Naive thymus-derived CD4-positive, alpha-beta T cell (primary cell): ENCODE measurements at regions not wholly inside any gene's neighbourhood (a gene's known extent, or its start where the extent isn't known, plus 50 kb on each side); places are given as distances from the start of the nearest gene placed in this dataset.

Source experiments
- ATAC-seq: fragments of 150-1000 bp; cut with Tn5 transposase; 2 replicates; pipeline ENCODE4 v1.10.0; 2021; ENCODE audit warnings: mild to moderate bottlenecking, moderate library complexity
- CTCF ChIA-PET: fragments of 350-600 bp; sonication (Branson Sonifier 250); formaldehyde crosslinking; loops from one replicate; lab custom pipeline; 2021; ENCODE audit warnings: antibody characterized with exemption; lab: Charles Lee
- POLR2A ChIA-PET: fragments of 350-600 bp; sonication (Branson Sonifier 250); formaldehyde crosslinking; loops from one replicate; lab custom pipeline; 2021; ENCODE audit warnings: antibody characterized with exemption, inconsistent platforms; lab: Charles Lee
- DNase-seq, 9 donors: peaks; one replicate each; pipeline versions ENCODE4 v3.0.0 to v3.0.0-alpha.2; 2020 to 2022; ENCODE audit warnings: mixed read lengths in 1 of 9
- H3K27ac ChIP-seq: one replicate; pipeline ENCODE4 v1.7.0; 2013; ENCODE audit warnings: mild to moderate bottlenecking, low read depth, low read length, moderate library complexity
- H3K27me3 ChIP-seq, 2 donors: one replicate each; pipeline ENCODE4 v1.7.0; 2013; ENCODE audit warnings: low read length in 2 of 2, mild to moderate bottlenecking in 2 of 2, moderate library complexity in 2 of 2; ENCODE audit not compliant: control insufficient read depth in 2 of 2, insufficient read depth in 2 of 2
- H3K36me3 ChIP-seq, 3 experiments: 1 replicate in 2 of 3; 2 replicates in 1 of 3; pipeline ENCODE4 v1.7.0; 2013; ENCODE audit warnings: low read length in 3 of 3, mild to moderate bottlenecking in 3 of 3, moderate library complexity in 1 of 3; ENCODE audit not compliant: insufficient read depth in 3 of 3, control insufficient read depth in 2 of 3
- H3K4me1 ChIP-seq, 2 donors: one replicate each; pipeline ENCODE4 v1.7.0; 2013; ENCODE audit warnings: low read length in 2 of 2, mild to moderate bottlenecking in 2 of 2, moderate library complexity in 1 of 2; ENCODE audit not compliant: control insufficient read depth in 2 of 2, insufficient read depth in 2 of 2
- H3K4me3 ChIP-seq: 2 replicates; pipeline ENCODE4 v1.7.0; 2013; ENCODE audit warnings: mild to moderate bottlenecking, low read length
- H3K9me3 ChIP-seq, 3 experiments: 1 replicate in 2 of 3; 2 replicates in 1 of 3; pipeline ENCODE4 v1.7.0; 2013; ENCODE audit warnings: low read length in 3 of 3; ENCODE audit not compliant: control insufficient read depth in 2 of 3
- H3K27ac Mint-ChIP-seq, 9 donors: one replicate each; pipeline ENCODE4 v1.8.0; 2020 to 2022; ENCODE audit warnings: mixed read lengths in 9 of 9, mild to moderate bottlenecking in 8 of 9, moderate library complexity in 5 of 9, inconsistent platforms in 2 of 9
- H3K27me3 Mint-ChIP-seq, 5 donors: one replicate each; pipeline ENCODE4 v1.8.0; 2021 to 2022; ENCODE audit warnings: mixed read lengths in 5 of 5, mild to moderate bottlenecking in 1 of 5
- H3K36me3 Mint-ChIP-seq, 5 donors: one replicate each; pipeline ENCODE4 v1.8.0; 2020 to 2022; ENCODE audit warnings: mixed read lengths in 5 of 5, mild to moderate bottlenecking in 3 of 5, inconsistent platforms in 1 of 5
- H3K4me1 Mint-ChIP-seq, 7 donors: one replicate each; pipeline ENCODE4 v1.8.0; 2020 to 2022; ENCODE audit warnings: mixed read lengths in 7 of 7, mild to moderate bottlenecking in 3 of 7, inconsistent platforms in 1 of 7
- H3K4me3 Mint-ChIP-seq, 10 donors: one replicate each; pipeline ENCODE4 v1.8.0; 2020 to 2022; ENCODE audit warnings: mild to moderate bottlenecking in 10 of 10, mixed read lengths in 10 of 10, moderate library complexity in 6 of 10, inconsistent platforms in 2 of 10
- H3K9me3 Mint-ChIP-seq, 11 donors: one replicate each; pipeline ENCODE4 v1.8.0; 2020 to 2022; ENCODE audit warnings: mixed read lengths in 11 of 11, mild to moderate bottlenecking in 4 of 11, inconsistent platforms in 1 of 11, moderate library complexity in 1 of 11
- intact Hi-C, 2 donors: fragments of 100-400 bp; cut with micrococcal nuclease; formaldehyde crosslinking; loops; one replicate each; pipeline ENCODE4 v1.15.1; 2023

DNA sequence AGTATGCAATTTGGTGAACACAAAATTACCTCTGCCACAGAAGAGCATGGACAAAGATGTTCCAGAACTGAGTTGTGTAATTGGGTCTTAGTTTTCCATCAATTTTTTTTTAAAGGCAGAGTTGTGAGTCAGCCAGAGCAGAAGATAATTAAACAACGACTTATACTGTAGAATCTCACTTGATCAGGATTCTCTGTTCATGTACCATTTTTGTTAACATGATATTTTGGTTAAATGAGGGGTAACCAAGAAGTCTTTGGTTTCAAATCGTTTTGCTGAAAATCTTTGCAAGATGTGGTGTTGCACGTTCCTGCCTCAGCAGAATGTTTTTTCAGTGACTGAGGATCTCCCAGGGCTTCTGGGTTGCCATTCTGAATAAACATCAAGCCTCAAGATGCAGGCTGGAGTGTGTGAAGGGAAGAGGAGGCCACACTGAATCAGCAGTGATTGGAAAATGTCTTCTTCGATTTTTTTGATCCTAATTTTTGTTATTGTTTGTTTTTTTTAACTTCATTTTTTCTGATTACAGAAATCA is 232.6 kb upstream of the IRX3 start:
- ATAC-seq (no peak), DNase-seq (no peak)
- no peak overlapping the region for H3K27ac Mint-ChIP-seq
- H3K27me3 ChIP-seq: no peaks in the 10 kb centered on the region
- H3K9me3 Mint-ChIP-seq: peaks cover 0 to 17% (median 6%) of the 10 kb centered on the region in 11 donors
- intact Hi-C loops: no loop called here
- H3K36me3 Mint-ChIP-seq: no peaks in the 10 kb centered on the region
- H3K4me1 ChIP-seq: no peaks in the 10 kb centered on the region
- ChIA-PET POLR2A (no interaction called here), CTCF (no interaction called here)
- H3K4me3 ChIP-seq: no peak overlapping the region
- no peaks in the 10 kb centered on the region for H3K36me3 ChIP-seq
- H3K4me3 Mint-ChIP-seq: no peak overlapping the region
- no peak overlapping the region for H3K27ac ChIP-seq
- H3K4me1 Mint-ChIP-seq: no peaks in the 10 kb centered on the region
- peaks cover 0 to 18% (median 17%) of the 10 kb centered on the region in 5 donors for H3K27me3 Mint-ChIP-seq
- peaks cover 0 to 6% (median 0%) of the 10 kb centered on the region in 3 experiments for H3K9me3 ChIP-seq

DNA sequence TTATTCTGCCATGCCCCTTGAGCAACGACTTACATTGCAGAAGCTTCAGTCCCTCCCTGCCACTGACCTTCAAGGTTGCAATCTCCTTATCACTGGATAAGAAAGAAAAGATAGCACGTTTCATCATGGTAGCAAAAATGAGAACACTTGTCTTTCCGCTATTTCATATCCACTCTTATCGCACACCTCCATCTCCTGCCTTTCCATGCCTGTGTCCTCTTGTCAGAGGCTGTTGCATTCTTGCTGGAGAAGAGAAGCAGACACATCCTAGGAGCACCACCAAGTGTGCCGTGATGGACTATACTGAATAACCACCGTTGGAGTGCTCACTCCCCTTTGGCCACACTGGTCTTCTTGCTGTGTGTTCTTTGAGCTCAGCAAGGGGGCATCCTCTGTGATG is 230.6 kb upstream of the IRX3 start:
- peaks cover 0 to 14% (median 3%) of the 10 kb centered on the region in 11 donors for H3K9me3 Mint-ChIP-seq
- no peak for ATAC-seq
- DNase-seq: no peak
- peaks cover 0 to 6% (median 0%) of the 10 kb centered on the region in 3 experiments for H3K9me3 ChIP-seq
- no peaks in the 10 kb centered on the region for H3K4me1 ChIP-seq
- H3K27ac ChIP-seq: no peak overlapping the region
- no peaks in the 10 kb centered on the region for H3K27me3 ChIP-seq
- H3K27ac Mint-ChIP-seq: no peak overlapping the region
- POLR2A ChIA-PET: no interaction called here
- intact Hi-C loops: no loop called here
- H3K36me3 Mint-ChIP-seq: no peaks in the 10 kb centered on the region
- peaks cover 0 to 37% (median 12%) of the 10 kb centered on the region in 5 donors for H3K27me3 Mint-ChIP-seq
- no peak overlapping the region for H3K4me3 ChIP-seq
- H3K36me3 ChIP-seq: no peaks in the 10 kb centered on the region
- H3K4me3 Mint-ChIP-seq: no peak overlapping the region
- no peaks in the 10 kb centered on the region for H3K4me1 Mint-ChIP-seq
- CTCF ChIA-PET: no interaction called here

DNA sequence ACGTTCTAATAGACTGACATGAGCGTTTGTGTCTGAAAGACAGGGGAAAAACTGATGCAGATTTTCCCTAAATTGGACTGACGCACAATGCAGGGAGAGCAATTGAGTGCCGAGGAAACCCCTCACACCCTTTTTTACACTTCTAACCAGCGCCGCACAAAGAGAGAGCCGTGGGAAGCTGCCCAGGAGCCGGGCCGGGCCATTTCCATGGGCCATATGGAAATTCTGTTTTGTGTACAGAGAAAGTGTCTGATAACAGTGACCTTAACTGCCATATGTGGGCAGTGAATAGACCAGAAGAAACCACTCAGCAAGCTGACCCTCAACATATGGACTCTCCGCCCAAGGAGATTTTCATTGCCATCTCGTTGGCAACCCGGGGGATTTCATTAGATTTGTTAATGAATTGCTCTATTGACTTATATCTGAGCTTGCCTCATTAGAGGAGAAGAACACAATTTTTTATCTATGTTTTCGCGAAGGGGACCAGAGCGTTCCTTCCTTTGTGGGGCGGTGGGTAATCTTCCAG is 225.9 kb upstream of the IRX3 start:
- H3K4me3 Mint-ChIP-seq: no peak overlapping the region
- H3K36me3 Mint-ChIP-seq: no peaks in the 10 kb centered on the region
- H3K27me3 Mint-ChIP-seq: peaks cover 0 to 37% (median 9%) of the 10 kb centered on the region in 5 donors

DNA sequence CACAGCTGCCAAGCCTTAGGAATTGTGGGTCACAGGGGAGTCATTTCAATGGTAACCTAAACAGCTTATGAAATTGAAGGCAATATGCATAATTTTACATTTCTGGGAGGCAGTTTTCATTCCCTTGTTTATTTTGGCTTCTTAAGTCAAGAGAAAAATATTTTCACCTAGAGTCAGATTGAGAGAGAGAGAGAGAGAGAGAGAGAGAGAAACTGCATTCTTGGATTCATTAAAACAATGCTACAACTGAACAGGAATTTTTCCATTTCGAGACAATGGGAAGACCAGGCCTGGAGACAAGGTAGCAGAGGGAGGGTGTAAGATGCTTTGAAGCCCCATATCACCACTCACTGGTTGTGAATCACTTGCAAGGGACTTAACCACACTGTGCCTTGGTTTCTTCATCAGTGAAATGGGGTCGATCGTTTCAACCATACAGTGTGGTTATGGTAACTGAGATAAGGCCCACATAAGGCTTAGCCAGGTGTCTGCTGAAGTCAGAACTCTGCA is 224.7 kb upstream of the IRX3 start:
- peaks cover 5 to 42% (median 17%) of the 10 kb centered on the region in 5 donors for H3K27me3 Mint-ChIP-seq
- H3K27ac Mint-ChIP-seq: no peak overlapping the region
- CTCF ChIA-PET: no interaction called here
- Histone ChIP-seq H3K9me3 (no peaks in the 10 kb centered on the region), H3K4me1 (no peaks in the 10 kb centered on the region), H3K36me3 (no peaks in the 10 kb centered on the region), H3K4me3 (no peak overlapping the region), H3K27me3 (no peaks in the 10 kb centered on the region), H3K27ac (no peak overlapping the region)
- H3K4me3 Mint-ChIP-seq: no peak overlapping the region
- no peak for ATAC-seq
- peaks cover 0 to 3% (median 0%) of the 10 kb centered on the region in 11 donors for H3K9me3 Mint-ChIP-seq
- intact Hi-C loops: no loop called here
- no peak for DNase-seq
- H3K4me1 Mint-ChIP-seq: no peaks in the 10 kb centered on the region
- H3K36me3 Mint-ChIP-seq: no peaks in the 10 kb centered on the region
- POLR2A ChIA-PET: no interaction called here

More for the DNA sequence above, 225.9 kb upstream of the IRX3 start:
- Histone ChIP-seq H3K27me3 (no peaks in the 10 kb centered on the region), H3K4me3 (no peak overlapping the region), H3K36me3 (no peaks in the 10 kb centered on the region), H3K9me3 (no peaks in the 10 kb centered on the region), H3K27ac (no peak overlapping the region), H3K4me1 (no peaks in the 10 kb centered on the region)
- Mint-ChIP-seq H3K27ac (no peak overlapping the region), H3K9me3 (peaks cover 0 to 6% (median 0%) of the 10 kb centered on the region in 11 donors), H3K4me1 (no peaks in the 10 kb centered on the region)
- DNase-seq (no peak), ATAC-seq (no peak)
- ChIA-PET CTCF (no interaction called here), POLR2A (no interaction called here)
- intact Hi-C loops: no loop called here

DNA sequence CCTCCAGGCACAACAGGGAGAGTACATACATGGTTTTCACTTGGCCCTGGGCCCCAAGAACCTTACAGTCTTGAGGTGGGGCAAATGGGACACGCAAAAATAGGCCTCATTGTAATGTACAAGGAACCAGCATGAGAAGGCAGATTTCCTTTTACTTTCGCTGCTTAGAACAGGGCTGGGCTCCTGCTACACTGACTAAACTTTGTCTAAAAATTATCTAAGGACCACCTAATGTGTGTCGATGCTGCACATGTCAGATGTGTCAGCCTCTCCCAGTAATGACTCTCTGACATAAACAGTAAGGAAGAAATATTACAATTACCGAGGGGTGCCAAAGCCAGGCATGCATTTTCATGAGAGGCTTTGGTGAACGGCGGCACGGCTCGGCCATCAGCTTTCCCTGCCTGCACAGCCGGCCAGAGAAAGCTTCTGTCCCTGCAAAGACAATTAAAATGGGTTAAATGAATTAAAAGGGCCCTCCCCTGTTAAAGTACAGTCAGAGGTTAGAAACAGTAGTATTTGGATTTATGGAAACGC is 224.2 kb upstream of the IRX3 start:
- CTCF ChIA-PET: no interaction called here
- Histone ChIP-seq H3K4me1 (no peaks in the 10 kb centered on the region), H3K27me3 (no peaks in the 10 kb centered on the region), H3K36me3 (no peaks in the 10 kb centered on the region), H3K4me3 (no peak overlapping the region), H3K9me3 (no peaks in the 10 kb centered on the region), H3K27ac (no peak overlapping the region)
- intact Hi-C loops: no loop called here
- Mint-ChIP-seq H3K27ac (no peak overlapping the region), H3K4me1 (no peaks in the 10 kb centered on the region), H3K27me3 (peaks cover 5 to 42% (median 17%) of the 10 kb centered on the region in 5 donors), H3K4me3 (no peak overlapping the region), H3K36me3 (no peaks in the 10 kb centered on the region), H3K9me3 (peaks cover 0 to 3% (median 0%) of the 10 kb centered on the region in 11 donors)
- POLR2A ChIA-PET: no interaction called here
- DNase-seq (no peak), ATAC-seq (no peak)

DNA sequence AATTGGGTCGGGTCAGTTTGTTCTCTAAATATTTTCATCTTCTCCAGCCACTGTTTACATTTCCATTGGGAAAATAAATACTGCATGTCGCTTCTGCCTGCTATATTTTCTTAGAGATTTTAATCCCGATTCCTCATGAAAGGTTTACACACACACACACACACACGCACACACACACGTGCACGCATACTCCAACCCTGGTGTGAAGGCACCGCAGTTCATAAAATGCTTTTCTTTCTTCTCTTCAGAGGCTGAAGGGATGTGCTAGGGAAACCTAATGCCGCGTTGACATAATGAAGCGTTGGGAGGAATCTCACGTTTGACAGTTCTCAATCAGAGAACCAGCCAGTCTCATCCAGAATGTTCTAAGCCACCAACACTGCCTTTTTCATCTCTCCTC is 222.9 kb upstream of the IRX3 start:
- H3K27me3 ChIP-seq: no peaks in the 10 kb centered on the region
- ATAC-seq: no peak

DNA sequence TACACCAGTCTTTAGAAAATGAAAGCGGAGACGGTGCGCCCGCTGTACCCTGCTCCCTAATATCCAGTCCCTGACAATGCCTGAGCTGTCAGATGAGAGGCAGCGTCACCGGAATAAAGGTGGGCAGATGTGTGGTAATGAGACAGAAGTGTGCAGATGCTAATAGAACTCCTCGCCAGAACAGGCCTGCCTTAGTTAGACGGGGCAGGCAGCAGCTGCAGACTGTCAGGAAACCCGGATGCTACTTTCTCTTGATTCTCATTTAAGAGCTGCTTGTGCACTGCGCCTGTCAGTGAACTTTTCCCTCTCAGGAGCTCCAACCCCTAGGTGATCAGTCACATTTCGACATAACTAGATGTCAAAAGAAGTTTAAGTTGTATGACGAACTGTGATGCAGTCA is 221.8 kb upstream of the IRX3 start:
- CTCF ChIA-PET: no interaction called here
- no peak overlapping the region for H3K27ac Mint-ChIP-seq

More for the DNA sequence above, 222.9 kb upstream of the IRX3 start:
- ChIA-PET POLR2A (no interaction called here), CTCF (no interaction called here)
- Mint-ChIP-seq H3K36me3 (no peaks in the 10 kb centered on the region), H3K4me1 (no peaks in the 10 kb centered on the region), H3K9me3 (peaks cover 0 to 3% (median 0%) of the 10 kb centered on the region in 11 donors), H3K27ac (no peak overlapping the region), H3K4me3 (no peak overlapping the region), H3K27me3 (peaks cover 10 to 48% (median 25%) of the 10 kb centered on the region in 5 donors)
- Histone ChIP-seq H3K36me3 (no peaks in the 10 kb centered on the region), H3K27ac (no peak overlapping the region), H3K4me1 (no peaks in the 10 kb centered on the region), H3K4me3 (no peak overlapping the region), H3K9me3 (no peaks in the 10 kb centered on the region)
- no peak for DNase-seq
- intact Hi-C loops: no loop called here

More for the DNA sequence above, 221.8 kb upstream of the IRX3 start:
- no peak for DNase-seq
- no peak for ATAC-seq
- Mint-ChIP-seq H3K4me1 (no peaks in the 10 kb centered on the region), H3K9me3 (peaks cover 0 to 3% (median 0%) of the 10 kb centered on the region in 11 donors), H3K36me3 (no peaks in the 10 kb centered on the region), H3K27me3 (peaks cover 10 to 41% (median 27%) of the 10 kb centered on the region in 5 donors), H3K4me3 (no peak overlapping the region)
- Histone ChIP-seq H3K4me1 (no peaks in the 10 kb centered on the region), H3K9me3 (no peaks in the 10 kb centered on the region), H3K27me3 (no peaks in the 10 kb centered on the region), H3K4me3 (no peak overlapping the region), H3K36me3 (no peaks in the 10 kb centered on the region), H3K27ac (no peak overlapping the region)
- intact Hi-C loops: no loop called here
- POLR2A ChIA-PET: no interaction called here
